ENCODE measurements at regions not wholly inside any gene's neighbourhood (a gene's known extent, or its start where the extent isn't known, plus 50 kb on each side); places are given as distances from the start of the nearest gene placed in this dataset.

- Mint-ChIP-seq H3K4me1 (no peaks in the 10 kb centered on the region), H3K9me3 (no peaks in the 10 kb centered on the region), H3K27me3 (peaks cover 10% of the 10 kb centered on the region), H3K27ac (no peak overlapping the region), H3K4me3 (no peak overlapping the region), H3K36me3 (ENCODE audit: low read depth) (no peaks in the 10 kb centered on the region)
- ATAC-seq (replicated peaks): no peak
These were observed 300.3 kb downstream of the SMOC2 start for GRCh38 chr6:168741305-168741704.

GRCh38 chr6:168739381-168739780 lies 298.4 kb downstream of the SMOC2 start:
- ATAC-seq (replicated peaks): no peak
- Mint-ChIP-seq H3K4me3 (no peak overlapping the region), H3K27me3 (peaks cover 10% of the 10 kb centered on the region), H3K36me3 (ENCODE audit: low read depth) (no peaks in the 10 kb centered on the region), H3K4me1 (no peaks in the 10 kb centered on the region), H3K27ac (no peak overlapping the region), H3K9me3 (no peaks in the 10 kb centered on the region)

- Mint-ChIP-seq H3K9me3 (no peaks in the 10 kb centered on the region), H3K36me3 (ENCODE audit: low read depth) (no peaks in the 10 kb centered on the region), H3K4me3 (no peak overlapping the region), H3K4me1 (no peaks in the 10 kb centered on the region), H3K27me3 (peaks cover 10% of the 10 kb centered on the region), H3K27ac (no peak overlapping the region)
- ATAC-seq (replicated peaks): no peak
These were observed 296.5 kb downstream of the SMOC2 start for GRCh38 chr6:168737481-168737880.

- H3K4me1 Mint-ChIP-seq: no peaks in the 10 kb centered on the region
- H3K4me3 Mint-ChIP-seq: no peak overlapping the region
- H3K27ac Mint-ChIP-seq: no peak overlapping the region
- no peaks in the 10 kb centered on the region for H3K9me3 Mint-ChIP-seq
- no peaks in the 10 kb centered on the region for H3K36me3 Mint-ChIP-seq (ENCODE audit: low read depth)
- H3K27me3 Mint-ChIP-seq: peaks cover 10% of the 10 kb centered on the region
- ATAC-seq (replicated peaks): no peak
These were observed 296.0 kb downstream of the SMOC2 start for GRCh38 chr6:168737014-168737413.

GRCh38 chr6:168736039-168736438 lies 295.1 kb downstream of the SMOC2 start:
- Mint-ChIP-seq H3K27ac (no peak overlapping the region), H3K4me1 (no peaks in the 10 kb centered on the region), H3K27me3 (peaks cover 7% of the 10 kb centered on the region), H3K36me3 (ENCODE audit: low read depth) (no peaks in the 10 kb centered on the region), H3K9me3 (no peaks in the 10 kb centered on the region), H3K4me3 (no peak overlapping the region)
- ATAC-seq (replicated peaks): no peak

GRCh38 chr6:168735268-168735949 lies 294.4 kb downstream of the SMOC2 start:
- Mint-ChIP-seq H3K27ac (no peak overlapping the region), H3K9me3 (no peaks in the 10 kb centered on the region), H3K4me3 (no peak overlapping the region), H3K36me3 (ENCODE audit: low read depth) (no peaks in the 10 kb centered on the region), H3K4me1 (no peaks in the 10 kb centered on the region), H3K27me3 (peaks cover 4% of the 10 kb centered on the region)
- ATAC-seq (replicated peaks): no peak

GRCh38 chr6:168734523-168734922 lies 293.5 kb downstream of the SMOC2 start:
- no peaks in the 10 kb centered on the region for H3K27me3 Mint-ChIP-seq
- no peak overlapping the region for H3K4me3 Mint-ChIP-seq
- H3K36me3 Mint-ChIP-seq (ENCODE audit: low read depth): no peaks in the 10 kb centered on the region
- H3K4me1 Mint-ChIP-seq: no peaks in the 10 kb centered on the region
- no peak overlapping the region for H3K27ac Mint-ChIP-seq
- no peak for ATAC-seq (replicated peaks)
- H3K9me3 Mint-ChIP-seq: no peaks in the 10 kb centered on the region

GRCh38 chr6:168732676-168733075 lies 291.7 kb downstream of the SMOC2 start:
- H3K4me1 Mint-ChIP-seq: no peaks in the 10 kb centered on the region
- no peak overlapping the region for H3K4me3 Mint-ChIP-seq
- H3K27ac Mint-ChIP-seq: no peak overlapping the region
- no peaks in the 10 kb centered on the region for H3K27me3 Mint-ChIP-seq
- H3K36me3 Mint-ChIP-seq (ENCODE audit: low read depth): no peaks in the 10 kb centered on the region
- no peak for ATAC-seq (replicated peaks)
- H3K9me3 Mint-ChIP-seq: no peaks in the 10 kb centered on the region

GRCh38 chr6:168730931-168731716 lies 290.1 kb downstream of the SMOC2 start:
- H3K4me1 Mint-ChIP-seq: no peaks in the 10 kb centered on the region
- no peak for ATAC-seq (replicated peaks)
- H3K27me3 Mint-ChIP-seq: no peaks in the 10 kb centered on the region
- no peak overlapping the region for H3K4me3 Mint-ChIP-seq
- no peak overlapping the region for H3K27ac Mint-ChIP-seq
- H3K9me3 Mint-ChIP-seq: no peaks in the 10 kb centered on the region
- H3K36me3 Mint-ChIP-seq (ENCODE audit: low read depth): no peaks in the 10 kb centered on the region

GRCh38 chr6:168728056-168728455 lies 287.1 kb downstream of the SMOC2 start:
- H3K4me3 Mint-ChIP-seq: no peak overlapping the region
- ATAC-seq (replicated peaks): no peak
- no peaks in the 10 kb centered on the region for H3K4me1 Mint-ChIP-seq
- H3K27me3 Mint-ChIP-seq: no peaks in the 10 kb centered on the region
- no peaks in the 10 kb centered on the region for H3K36me3 Mint-ChIP-seq (ENCODE audit: low read depth)
- no peak overlapping the region for H3K27ac Mint-ChIP-seq
- no peaks in the 10 kb centered on the region for H3K9me3 Mint-ChIP-seq

GRCh38 chr6:168726312-168726856 lies 285.4 kb downstream of the SMOC2 start:
- Mint-ChIP-seq H3K4me3 (no peak overlapping the region), H3K4me1 (no peaks in the 10 kb centered on the region), H3K27me3 (peaks cover 4% of the 10 kb centered on the region), H3K27ac (no peak overlapping the region), H3K9me3 (no peaks in the 10 kb centered on the region), H3K36me3 (ENCODE audit: low read depth) (no peaks in the 10 kb centered on the region)
- no peak for ATAC-seq (replicated peaks)

GRCh38 chr6:168725802-168726201 lies 284.8 kb downstream of the SMOC2 start:
- H3K9me3 Mint-ChIP-seq: no peaks in the 10 kb centered on the region
- H3K27me3 Mint-ChIP-seq: peaks cover 7% of the 10 kb centered on the region
- no peak overlapping the region for H3K4me3 Mint-ChIP-seq
- ATAC-seq (replicated peaks): no peak
- no peak overlapping the region for H3K27ac Mint-ChIP-seq
- no peaks in the 10 kb centered on the region for H3K36me3 Mint-ChIP-seq (ENCODE audit: low read depth)
- H3K4me1 Mint-ChIP-seq: no peaks in the 10 kb centered on the region

GRCh38 chr6:168724669-168725570 lies 283.9 kb downstream of the SMOC2 start:
- Mint-ChIP-seq H3K4me3 (no peak overlapping the region), H3K27ac (no peak overlapping the region), H3K27me3 (peaks cover 7% of the 10 kb centered on the region), H3K9me3 (no peaks in the 10 kb centered on the region), H3K4me1 (no peaks in the 10 kb centered on the region), H3K36me3 (ENCODE audit: low read depth) (no peaks in the 10 kb centered on the region)
- no peak for ATAC-seq (replicated peaks)

GRCh38 chr6:168724033-168724432 lies 283.0 kb downstream of the SMOC2 start:
- H3K4me1 Mint-ChIP-seq: no peaks in the 10 kb centered on the region
- no peaks in the 10 kb centered on the region for H3K36me3 Mint-ChIP-seq (ENCODE audit: low read depth)
- ATAC-seq (replicated peaks): no peak
- no peak overlapping the region for H3K4me3 Mint-ChIP-seq
- H3K27ac Mint-ChIP-seq: no peak overlapping the region
- H3K9me3 Mint-ChIP-seq: no peaks in the 10 kb centered on the region
- H3K27me3 Mint-ChIP-seq: peaks cover 7% of the 10 kb centered on the region
